Esophagus squamous epithelium (tissue), 4 donors: ENCODE measurements at regions not wholly inside any gene's neighbourhood (a gene's known extent, or its start where the extent isn't known, plus 50 kb on each side); places are given as distances from the start of the nearest gene placed in this dataset.

ENCODE experiments used
- POLR2A ChIP-seq, 4 donors: fragments of 450-650 bp; IDR thresholded peaks; one replicate each; pipeline ENCODE4 v1.6.1; 2017; ENCODE audit warnings: antibody characterized with exemption in 4 of 4, mild to moderate bottlenecking in 4 of 4, moderate library complexity in 3 of 4
- TF ChIP-seq, protein P1 (sequence below), 6 experiments: fragments of 450-650 bp in 4 of 6; fragments of 200-600 bp in 2 of 6; sonication (generic) in 2 of 6; IDR thresholded peaks; one replicate each; pipeline ENCODE4 v1.5.1; 2016 to 2019; ENCODE audit warnings: antibody characterized with exemption in 6 of 6, mild to moderate bottlenecking in 4 of 6, moderate library complexity in 4 of 6

DNA sequence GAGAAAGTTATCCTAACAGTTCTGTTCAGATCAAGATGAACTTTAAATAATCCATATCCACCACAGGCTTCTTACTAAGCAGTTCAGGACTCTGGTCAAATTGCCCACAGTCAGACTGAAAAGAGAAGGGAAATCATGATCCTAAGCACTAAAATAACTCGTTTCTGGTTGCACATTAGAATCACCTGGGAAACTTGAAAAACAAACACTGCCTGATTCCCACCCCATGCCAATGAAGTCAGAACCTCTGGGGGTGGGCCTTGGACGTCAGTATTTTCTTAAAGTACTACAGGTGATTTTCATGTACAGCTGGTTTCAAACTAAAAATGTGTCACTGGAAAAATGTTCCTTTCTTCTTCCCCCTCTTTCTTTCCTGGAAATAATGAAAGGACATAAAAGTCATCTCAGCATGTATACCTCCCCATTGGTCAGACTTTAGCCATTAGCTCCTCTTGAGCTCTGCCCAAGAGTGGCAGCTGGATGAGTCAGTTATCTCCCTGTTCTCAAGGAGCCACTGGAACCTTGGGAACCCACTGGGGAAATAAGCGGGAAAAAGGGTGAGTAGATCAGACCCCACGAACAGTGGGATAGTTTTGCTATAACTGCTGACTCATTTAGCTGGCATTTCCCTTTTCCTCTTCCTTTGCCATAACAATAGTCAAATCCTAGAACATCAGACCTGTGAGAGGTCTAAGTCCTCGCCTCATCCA lies 75.3 kb upstream of the IL6 start:
- TF ChIP-seq, protein P1, sequence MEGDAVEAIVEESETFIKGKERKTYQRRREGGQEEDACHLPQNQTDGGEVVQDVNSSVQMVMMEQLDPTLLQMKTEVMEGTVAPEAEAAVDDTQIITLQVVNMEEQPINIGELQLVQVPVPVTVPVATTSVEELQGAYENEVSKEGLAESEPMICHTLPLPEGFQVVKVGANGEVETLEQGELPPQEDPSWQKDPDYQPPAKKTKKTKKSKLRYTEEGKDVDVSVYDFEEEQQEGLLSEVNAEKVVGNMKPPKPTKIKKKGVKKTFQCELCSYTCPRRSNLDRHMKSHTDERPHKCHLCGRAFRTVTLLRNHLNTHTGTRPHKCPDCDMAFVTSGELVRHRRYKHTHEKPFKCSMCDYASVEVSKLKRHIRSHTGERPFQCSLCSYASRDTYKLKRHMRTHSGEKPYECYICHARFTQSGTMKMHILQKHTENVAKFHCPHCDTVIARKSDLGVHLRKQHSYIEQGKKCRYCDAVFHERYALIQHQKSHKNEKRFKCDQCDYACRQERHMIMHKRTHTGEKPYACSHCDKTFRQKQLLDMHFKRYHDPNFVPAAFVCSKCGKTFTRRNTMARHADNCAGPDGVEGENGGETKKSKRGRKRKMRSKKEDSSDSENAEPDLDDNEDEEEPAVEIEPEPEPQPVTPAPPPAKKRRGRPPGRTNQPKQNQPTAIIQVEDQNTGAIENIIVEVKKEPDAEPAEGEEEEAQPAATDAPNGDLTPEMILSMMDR (IDR thresholded peaks at IDR 0.05) = no peak
- TF ChIP-seq POLR2A (IDR thresholded peaks at IDR 0.05) = no peak
